HG02798 (cell line): ENCODE measurements at regions not wholly inside any gene's neighbourhood (a gene's known extent, or its start where the extent isn't known, plus 50 kb on each side); places are given as distances from the start of the nearest gene placed in this dataset.

ENCODE experiments used
- ATAC-seq: cut with Tn5 transposase; IDR thresholded peaks from one replicate; pipeline ENCODE4 v1.9.1; 2021; ENCODE audit warnings: mild to moderate bottlenecking; ENCODE audit not compliant: unreplicated experiment, poor library complexity

GRCh38 chr1:58861506-58861905, 77.7 kb upstream of the JUN start:
- no peak for ATAC-seq

- no peak for ATAC-seq
These were observed 79.0 kb upstream of the JUN start for GRCh38 chr1:58862728-58863385.

GRCh38 chr1:58864654-58865053, 80.8 kb upstream of the JUN start:
- no peak for ATAC-seq

DNA sequence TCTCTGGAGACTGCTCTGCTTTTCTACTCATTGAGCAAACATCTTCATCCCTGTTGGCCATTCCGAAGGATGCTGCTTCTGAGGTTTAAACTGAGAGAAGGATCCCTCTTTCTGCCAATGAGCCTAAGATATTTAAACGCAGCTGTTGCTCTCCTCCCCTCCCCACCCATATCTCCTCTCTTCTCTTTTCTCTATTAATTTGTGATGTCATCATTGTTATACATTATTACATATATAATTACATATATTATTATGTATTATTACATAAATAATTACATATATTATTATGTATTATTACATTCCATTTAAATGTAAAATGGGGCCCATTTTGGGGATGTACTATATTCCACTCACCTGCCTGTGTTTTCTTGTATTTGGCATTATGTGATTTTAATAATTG, 82.7 kb upstream of the JUN start:
- ATAC-seq: no peak

- no peak for ATAC-seq
These were observed 85.9 kb upstream of the JUN start for GRCh38 chr1:58869638-58870297.

DNA sequence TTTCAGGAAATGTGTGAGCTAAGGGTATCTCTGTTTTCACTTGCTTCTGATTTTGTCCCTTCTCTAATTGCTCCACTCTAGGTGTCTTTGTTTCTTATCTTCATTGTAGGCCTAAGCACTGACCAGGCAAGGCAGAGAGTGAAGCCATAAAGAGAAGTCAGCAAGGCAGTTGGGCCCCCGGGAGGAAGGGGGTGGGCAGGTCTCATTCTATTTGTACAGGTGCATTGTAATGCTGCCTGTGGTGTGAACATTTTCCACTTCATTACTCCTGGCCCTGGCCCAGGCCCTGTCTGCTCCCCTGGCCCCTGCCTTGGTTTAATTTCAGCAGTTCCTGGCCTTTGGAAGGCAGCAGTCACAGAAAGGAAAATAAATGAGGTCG, 86.4 kb upstream of the JUN start:
- ATAC-seq: no peak

DNA sequence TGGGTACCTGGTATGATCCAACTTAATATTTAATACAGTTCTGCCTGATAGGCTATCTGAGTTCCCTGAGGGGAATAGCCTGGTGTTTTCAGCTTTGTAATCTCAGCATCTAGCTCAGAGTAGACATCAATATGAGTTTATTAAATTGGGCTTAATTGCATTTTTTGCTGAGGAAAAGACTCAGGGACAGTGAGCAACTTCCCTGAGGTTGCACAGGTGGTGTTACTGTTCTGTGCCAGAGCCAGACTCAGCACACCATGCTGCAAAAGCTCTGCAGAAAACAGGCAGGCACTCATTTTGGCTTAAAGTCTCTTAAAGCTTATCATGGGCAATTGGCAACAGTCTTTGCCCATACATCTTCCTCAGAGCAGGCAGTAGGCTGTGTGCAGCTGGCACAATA, 90.5 kb upstream of the JUN start:
- ATAC-seq: no peak

GRCh38 chr1:58874757-58875755, 91.2 kb upstream of the JUN start:
- no peak for ATAC-seq

- no peak for ATAC-seq
These were observed 95.6 kb upstream of the JUN start for GRCh38 chr1:58879464-58879863.

- no peak for ATAC-seq
These were observed 96.7 kb upstream of the JUN start for GRCh38 chr1:58880592-58880991.

- no peak for ATAC-seq
These were observed 97.7 kb upstream of the JUN start for GRCh38 chr1:58881471-58881994.

- ATAC-seq: no peak
These were observed 98.6 kb upstream of the JUN start for GRCh38 chr1:58882322-58882948.

DNA sequence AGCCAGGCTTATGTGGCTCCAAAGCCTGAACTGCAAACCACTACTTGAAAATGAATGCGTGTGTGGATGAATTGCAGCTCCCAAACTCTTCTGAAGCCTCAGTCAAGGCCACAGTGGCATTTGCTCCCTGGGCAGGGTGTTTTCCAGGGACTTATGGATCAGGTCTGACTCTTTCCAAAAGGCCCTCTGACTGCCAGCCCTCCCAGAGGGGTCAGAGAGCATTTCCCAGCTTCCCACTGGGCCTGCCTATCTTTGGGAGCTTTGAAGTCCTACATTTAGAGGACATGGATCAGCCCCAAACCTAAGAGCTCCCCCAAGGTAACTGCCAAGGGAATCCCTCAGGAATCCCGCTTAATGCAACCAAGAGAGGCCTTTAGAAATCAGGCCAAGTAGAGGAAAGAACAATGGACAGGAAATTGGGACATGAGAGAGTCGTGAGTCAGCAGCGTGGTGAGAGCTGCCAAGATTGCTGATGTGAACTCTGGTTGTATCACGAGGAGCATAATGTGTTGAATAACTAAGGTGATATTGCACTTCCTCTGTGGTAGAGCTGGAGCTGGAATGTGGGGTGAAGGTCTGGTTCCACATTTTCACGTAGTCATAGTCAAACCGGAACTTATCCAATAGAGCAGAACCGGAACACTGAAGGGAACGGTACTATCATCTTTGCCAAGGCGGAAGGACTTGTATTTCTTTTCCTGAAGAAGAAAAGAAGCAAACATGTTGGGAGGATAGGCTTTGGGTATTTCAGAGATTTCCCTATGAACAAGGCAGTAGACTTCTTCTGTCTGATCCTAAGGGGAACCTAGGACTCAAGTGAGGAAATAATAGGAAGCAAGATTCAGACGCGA, 99.4 kb upstream of the JUN start:
- ATAC-seq: no peak

DNA sequence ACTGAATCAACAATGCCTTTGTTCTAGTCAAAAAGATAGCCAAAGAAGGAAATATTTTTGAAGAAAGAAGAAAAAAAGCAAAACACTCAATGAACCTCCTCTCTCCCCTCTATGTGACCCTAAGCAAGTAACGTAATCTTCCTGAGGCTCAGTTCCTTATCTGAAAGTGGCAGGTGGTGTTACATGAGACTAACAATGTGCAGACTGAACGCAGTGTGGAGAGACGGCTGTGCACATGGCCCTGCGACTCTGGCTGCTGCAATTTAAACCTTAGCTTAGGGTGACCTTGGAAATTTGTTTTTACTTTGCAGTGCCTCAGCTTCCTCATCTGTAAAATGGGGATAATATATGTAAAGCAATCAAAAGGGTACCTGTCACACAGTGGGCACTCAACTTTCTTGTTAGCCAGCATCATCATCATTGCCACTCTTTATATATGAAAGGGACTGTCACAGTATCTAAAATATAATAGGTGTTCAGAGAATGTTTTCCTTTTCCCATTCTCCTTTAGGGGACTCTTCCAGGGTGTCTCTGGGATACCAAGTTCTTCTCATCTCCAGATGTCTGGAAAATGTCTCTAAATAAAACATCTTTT, 100.1 kb upstream of the JUN start:
- ATAC-seq: no peak

DNA sequence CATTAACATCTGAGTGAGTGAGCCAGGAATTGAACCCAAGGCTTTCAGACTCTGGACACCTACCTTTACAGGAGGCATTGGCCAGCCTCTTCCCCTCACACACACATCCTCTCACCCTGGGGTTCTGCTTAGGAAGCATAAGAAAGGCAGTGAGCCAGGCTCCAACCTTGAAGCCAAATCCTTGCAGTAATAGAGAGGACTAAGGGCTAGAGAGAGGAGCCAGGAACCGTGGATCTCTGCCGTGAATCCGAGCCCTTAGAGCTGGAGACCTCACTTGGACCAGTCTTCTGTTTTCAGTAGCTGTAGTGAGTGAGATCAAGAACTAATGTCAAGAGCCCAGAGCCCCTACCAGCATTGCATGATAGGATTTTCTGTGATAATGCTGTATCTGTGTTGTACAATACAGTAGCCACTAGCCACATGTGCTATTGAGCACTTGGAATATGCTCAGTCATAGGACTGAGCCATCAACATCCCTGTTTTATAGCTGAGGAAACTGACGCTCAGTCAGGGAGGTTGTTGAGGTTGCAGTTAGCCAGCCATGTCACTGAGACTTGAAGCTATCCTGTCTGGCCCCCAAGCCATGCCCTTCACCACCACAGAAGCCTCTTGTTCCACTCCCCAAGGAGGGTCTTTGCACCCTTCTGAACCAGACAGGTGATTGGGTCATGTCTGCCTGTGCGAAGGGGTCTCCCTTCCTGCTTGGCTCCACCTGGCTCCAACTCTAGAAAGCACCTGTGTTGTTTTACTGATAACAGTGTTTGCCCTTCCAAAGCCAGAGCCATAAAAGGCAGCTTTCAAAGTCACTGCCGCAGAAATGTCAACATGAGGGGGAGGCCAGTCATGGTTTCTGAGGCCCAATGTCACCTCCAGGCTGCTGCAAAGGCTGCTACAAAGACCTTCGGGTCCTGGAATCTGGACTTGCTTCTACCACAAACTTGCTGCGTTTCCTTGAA, 101.1 kb upstream of the JUN start:
- no peak for ATAC-seq

DNA sequence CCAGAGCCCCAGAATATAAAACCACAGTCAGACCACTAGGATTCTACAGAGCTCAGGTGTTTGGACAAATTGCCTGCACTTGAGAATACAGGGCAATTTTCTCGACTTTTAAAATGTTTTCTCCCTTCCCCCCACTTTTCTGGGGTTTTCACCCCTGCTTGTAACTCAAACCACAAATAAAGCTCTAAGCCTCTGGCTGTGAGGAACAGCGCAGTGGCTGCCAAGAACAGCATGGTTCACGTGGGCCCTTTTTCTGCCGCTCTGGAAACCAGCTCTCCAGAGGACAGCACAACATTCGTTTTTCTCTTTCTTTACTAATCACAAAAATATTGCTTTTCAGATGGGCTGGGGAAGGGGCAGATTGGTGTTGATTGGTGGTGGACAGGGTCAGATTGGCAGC, 102.2 kb upstream of the JUN start:
- no peak for ATAC-seq

DNA sequence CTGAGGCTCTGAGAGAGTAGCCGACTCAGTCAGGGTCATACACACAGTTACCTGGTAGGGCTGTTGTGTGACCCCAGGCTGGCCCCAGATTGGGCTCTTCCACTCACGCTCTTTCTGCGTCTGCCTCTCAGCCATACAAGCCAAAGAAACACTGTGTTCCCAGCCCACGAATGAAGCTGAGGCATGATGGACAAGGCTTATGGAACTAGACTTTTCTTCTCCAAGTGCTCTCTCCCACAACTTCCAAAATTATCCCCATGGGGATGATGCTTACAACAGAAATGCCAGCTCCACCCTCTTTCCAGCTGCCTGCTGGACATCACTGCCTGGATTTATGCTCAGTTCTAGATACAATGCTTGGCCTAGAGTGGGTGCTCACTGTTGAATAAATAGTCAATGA, 102.8 kb upstream of the JUN start:
- ATAC-seq: no peak

GRCh38 chr1:58887059-58887458, 103.2 kb upstream of the JUN start:
- ATAC-seq: no peak
